Jurkat, Clone E6-1 (cell line): ENCODE measurements at regions not wholly inside any gene's neighbourhood (a gene's known extent, or its start where the extent isn't known, plus 50 kb on each side); places are given as distances from the start of the nearest gene placed in this dataset.

Source experiments
- DNase-seq: peaks from one replicate; pipeline ENCODE4 v3.0.0-alpha.2; 2011; ENCODE audit warnings: low read depth, low spot score
- H3K4me3 ChIP-seq: 2 replicates; pipeline ENCODE4 v1.5.1; 2011; ENCODE audit warnings: mild to moderate bottlenecking, low read length, control low read depth, moderate library complexity

- H3K4me3 ChIP-seq = no peak overlapping the region
- DNase-seq = no peak
These were observed 1102.1 kb upstream of the LCORL start for GRCh38 chr4:19123681-19124080.

- no peak for DNase-seq
- no peak overlapping the region for H3K4me3 ChIP-seq
These were observed 1098.5 kb upstream of the LCORL start for GRCh38 chr4:19119904-19120560.

GRCh38 chr4:19117022-19117421, 1095.5 kb upstream of the LCORL start:
- no peak overlapping the region for H3K4me3 ChIP-seq
- no peak for DNase-seq

- DNase-seq = no peak
These were observed 1082.6 kb upstream of the LCORL start for GRCh38 chr4:19104176-19104575.

GRCh38 chr4:19095491-19096046, 1074.0 kb upstream of the LCORL start:
- no peak for DNase-seq
- H3K4me3 ChIP-seq = no peak overlapping the region

More at GRCh38 chr4:19104176-19104575, 1082.6 kb upstream of the LCORL start:
- H3K4me3 ChIP-seq = no peak overlapping the region

GRCh38 chr4:19093951-19094350, 1072.4 kb upstream of the LCORL start:
- H3K4me3 ChIP-seq = no peak overlapping the region

GRCh38 chr4:19092797-19093196, 1071.2 kb upstream of the LCORL start:
- DNase-seq = no peak
- H3K4me3 ChIP-seq = no peak overlapping the region

More at GRCh38 chr4:19093951-19094350, 1072.4 kb upstream of the LCORL start:
- no peak for DNase-seq

GRCh38 chr4:19074036-19074435, 1052.5 kb upstream of the LCORL start:
- no peak overlapping the region for H3K4me3 ChIP-seq
- no peak for DNase-seq

- H3K4me3 ChIP-seq = no peak overlapping the region
- no peak for DNase-seq
These were observed 1042.1 kb upstream of the LCORL start for GRCh38 chr4:19063662-19064061.

- DNase-seq = no peak
These were observed 1033.4 kb upstream of the LCORL start for GRCh38 chr4:19054916-19055315.

GRCh38 chr4:19051831-19052230, 1030.3 kb upstream of the LCORL start:
- H3K4me3 ChIP-seq = no peak overlapping the region
- DNase-seq = no peak

More at GRCh38 chr4:19054916-19055315, 1033.4 kb upstream of the LCORL start:
- H3K4me3 ChIP-seq = no peak overlapping the region

GRCh38 chr4:19047279-19047880, 1025.8 kb upstream of the LCORL start:
- DNase-seq = no peak
- H3K4me3 ChIP-seq = no peak overlapping the region

- no peak overlapping the region for H3K4me3 ChIP-seq
- no peak for DNase-seq
These were observed 1018.3 kb upstream of the LCORL start for GRCh38 chr4:19039816-19040215.

- DNase-seq = no peak
- H3K4me3 ChIP-seq = no peak overlapping the region
These were observed 1016.7 kb upstream of the LCORL start for GRCh38 chr4:19038231-19038630.

GRCh38 chr4:19033816-19034733, 1012.5 kb upstream of the LCORL start:
- no peak overlapping the region for H3K4me3 ChIP-seq
- no peak for DNase-seq

- no peak overlapping the region for H3K4me3 ChIP-seq
- DNase-seq = no peak
These were observed 1009.0 kb upstream of the LCORL start for GRCh38 chr4:19030536-19030935.

GRCh38 chr4:19030048-19030447, 1008.5 kb upstream of the LCORL start:
- no peak overlapping the region for H3K4me3 ChIP-seq
- DNase-seq = no peak

- no peak overlapping the region for H3K4me3 ChIP-seq
- no peak for DNase-seq
These were observed 1004.7 kb upstream of the LCORL start for GRCh38 chr4:19026281-19026680.

- no peak overlapping the region for H3K4me3 ChIP-seq
- DNase-seq = no peak
These were observed 1003.5 kb upstream of the LCORL start for GRCh38 chr4:19025031-19025430.

- DNase-seq = no peak
These were observed 1002.5 kb upstream of the LCORL start for GRCh38 chr4:19024047-19024446.

More at GRCh38 chr4:19024047-19024446, 1002.5 kb upstream of the LCORL start:
- no peak overlapping the region for H3K4me3 ChIP-seq
